Ectodermal cell (in vitro differentiated cells): ENCODE measurements at regions not wholly inside any gene's neighbourhood (a gene's known extent, or its start where the extent isn't known, plus 50 kb on each side); places are given as distances from the start of the nearest gene placed in this dataset.

Source experiments
- H3K27ac ChIP-seq: 2 replicates; pipeline ENCODE4 v1.7.0; 2013; ENCODE audit warnings: mild to moderate bottlenecking, low read depth, low read length; ENCODE audit not compliant: insufficient read depth, poor library complexity, severe bottlenecking
- H3K27me3 ChIP-seq: 2 replicates; pipeline ENCODE4 v1.7.0; 2013; ENCODE audit warnings: mild to moderate bottlenecking, low read length; ENCODE audit not compliant: insufficient read depth, control insufficient read depth, poor library complexity, severe bottlenecking
- H3K36me3 ChIP-seq: one replicate; pipeline ENCODE4 v1.7.0; 2013; ENCODE audit warnings: low read length; ENCODE audit not compliant: control insufficient read depth, insufficient read depth
- H3K4me1 ChIP-seq: one replicate; pipeline ENCODE4 v1.7.0; 2013; ENCODE audit warnings: low read length; ENCODE audit not compliant: control insufficient read depth, insufficient read depth
- H3K4me3 ChIP-seq: 2 replicates; pipeline ENCODE4 v1.7.0; 2013; ENCODE audit warnings: low read depth, low read length, control low read depth; ENCODE audit not compliant: insufficient read depth
- H3K9me3 ChIP-seq: 2 replicates; pipeline ENCODE4 v1.7.0; 2013; ENCODE audit warnings: mild to moderate bottlenecking, low read length, moderate library complexity; ENCODE audit not compliant: control insufficient read depth
- WGBS, 2 experiments: methylation state at CpG; one replicate each; pipeline ENCODE4 v1.1.7; 2013; ENCODE audit warnings: missing lambda C conversion rate in 2 of 2; 5-methylcytosine and 5-hydroxymethylcytosine counted together

GRCh38 chr4:83783215-83783614 lies 247.3 kb downstream of the GPAT3 start:
- H3K36me3 ChIP-seq: no peaks in the 10 kb centered on the region

GRCh38 chr4:83782591-83782990 lies 246.7 kb downstream of the GPAT3 start:
- 87 to 89% methylated on average over 6 of the region's 6 CpGs for WGBS, 2 experiments
- no peaks in the 10 kb centered on the region for H3K27me3 ChIP-seq
- no peaks in the 10 kb centered on the region for H3K4me1 ChIP-seq
- no peak overlapping the region for H3K4me3 ChIP-seq
- H3K36me3 ChIP-seq: no peaks in the 10 kb centered on the region
- no peak overlapping the region for H3K27ac ChIP-seq
- H3K9me3 ChIP-seq: no peaks in the 10 kb centered on the region

More at GRCh38 chr4:83783215-83783614, 247.3 kb downstream of the GPAT3 start:
- Histone ChIP-seq H3K4me1 (no peaks in the 10 kb centered on the region), H3K27ac (no peak overlapping the region), H3K9me3 (no peaks in the 10 kb centered on the region), H3K27me3 (no peaks in the 10 kb centered on the region), H3K4me3 (no peak overlapping the region)
- 100% methylated on average over 1 of the region's 1 CpG for WGBS, 2 experiments

- Histone ChIP-seq H3K27ac (no peak overlapping the region), H3K9me3 (no peaks in the 10 kb centered on the region), H3K27me3 (no peaks in the 10 kb centered on the region), H3K4me3 (no peak overlapping the region), H3K36me3 (no peaks in the 10 kb centered on the region), H3K4me1 (no peaks in the 10 kb centered on the region)
- WGBS, 2 experiments: 60 to 88% methylated on average over 1 of the region's 1 CpG
Measured at GRCh38 chr4:83781434-83781833, 245.5 kb downstream of the GPAT3 start.

- Histone ChIP-seq H3K27ac (no peak overlapping the region), H3K27me3 (no peaks in the 10 kb centered on the region), H3K36me3 (no peaks in the 10 kb centered on the region), H3K4me3 (no peak overlapping the region), H3K9me3 (no peaks in the 10 kb centered on the region), H3K4me1 (no peaks in the 10 kb centered on the region)
- WGBS, 2 experiments: 93 to 97% methylated on average over 3 to 4 of the region's 4 CpGs
Measured at GRCh38 chr4:83780053-83780733, 244.3 kb downstream of the GPAT3 start.

- no peaks in the 10 kb centered on the region for H3K36me3 ChIP-seq
- H3K9me3 ChIP-seq: no peaks in the 10 kb centered on the region
- no peaks in the 10 kb centered on the region for H3K4me1 ChIP-seq
- H3K4me3 ChIP-seq: no peak overlapping the region
- WGBS, 2 experiments: 94 to 96% methylated on average over 12 of the region's 12 CpGs
- no peak overlapping the region for H3K27ac ChIP-seq
- H3K27me3 ChIP-seq: no peaks in the 10 kb centered on the region
Measured at GRCh38 chr4:83779103-83780052, 243.5 kb downstream of the GPAT3 start.

- Histone ChIP-seq H3K4me3 (no peak overlapping the region), H3K36me3 (no peaks in the 10 kb centered on the region), H3K9me3 (no peaks in the 10 kb centered on the region), H3K27me3 (no peaks in the 10 kb centered on the region), H3K4me1 (no peaks in the 10 kb centered on the region), H3K27ac (no peak overlapping the region)
- WGBS, 2 experiments: 43 to 47% methylated on average over 2 of the region's 2 CpGs
Measured at GRCh38 chr4:83772685-83773084, 236.8 kb downstream of the GPAT3 start.

GRCh38 chr4:83771113-83771705 lies 235.3 kb downstream of the GPAT3 start:
- Histone ChIP-seq H3K4me3 (no peak overlapping the region), H3K27me3 (no peaks in the 10 kb centered on the region), H3K27ac (no peak overlapping the region), H3K36me3 (no peaks in the 10 kb centered on the region), H3K9me3 (no peaks in the 10 kb centered on the region), H3K4me1 (no peaks in the 10 kb centered on the region)
- 30 to 35% methylated on average over 2 of the region's 2 CpGs for WGBS, 2 experiments

GRCh38 chr4:83768146-83768545 lies 232.2 kb downstream of the GPAT3 start:
- H3K27ac ChIP-seq: no peak overlapping the region
- H3K27me3 ChIP-seq: no peaks in the 10 kb centered on the region
- H3K36me3 ChIP-seq: no peaks in the 10 kb centered on the region
- H3K4me3 ChIP-seq: no peak overlapping the region
- 94% methylated on average over 4 to 5 of the region's 5 CpGs for WGBS, 2 experiments
- no peaks in the 10 kb centered on the region for H3K4me1 ChIP-seq
- H3K9me3 ChIP-seq: no peaks in the 10 kb centered on the region

- no peaks in the 10 kb centered on the region for H3K36me3 ChIP-seq
- WGBS, 2 experiments: 93% methylated on average over 2 of the region's 2 CpGs
- H3K27ac ChIP-seq: no peak overlapping the region
- H3K9me3 ChIP-seq: no peaks in the 10 kb centered on the region
- no peak overlapping the region for H3K4me3 ChIP-seq
- H3K27me3 ChIP-seq: no peaks in the 10 kb centered on the region
- no peaks in the 10 kb centered on the region for H3K4me1 ChIP-seq
Measured at GRCh38 chr4:83767067-83767466, 231.2 kb downstream of the GPAT3 start.

- no peaks in the 10 kb centered on the region for H3K4me1 ChIP-seq
- WGBS, 2 experiments: 97% methylated on average over 5 of the region's 5 CpGs
- no peak overlapping the region for H3K4me3 ChIP-seq
- no peak overlapping the region for H3K27ac ChIP-seq
- no peaks in the 10 kb centered on the region for H3K36me3 ChIP-seq
- no peaks in the 10 kb centered on the region for H3K27me3 ChIP-seq
- no peaks in the 10 kb centered on the region for H3K9me3 ChIP-seq
Measured at GRCh38 chr4:83759611-83760010, 223.7 kb downstream of the GPAT3 start.
